ENCODE measurements at regions not wholly inside any gene's neighbourhood (a gene's known extent, or its start where the extent isn't known, plus 50 kb on each side); places are given as distances from the start of the nearest gene placed in this dataset.
"Not testable (repeated sequence)": the region's sequence is repeated elsewhere in the genome, so short reads cannot be mapped to it uniquely, and the experiment has no call there.

- DNase-seq = no peak
These were observed 261.5 kb upstream of the NPSR1 start for GRCh38 chr7:34396437-34397064.

GRCh38 chr7:34401776-34402175, 256.2 kb upstream of the NPSR1 start:
- DNase-seq = no peak

- peak; percentile 63 for DNase-seq
These were observed 251.0 kb upstream of the NPSR1 start for GRCh38 chr7:34406848-34407530.

GRCh38 chr7:34407586-34407985, 250.4 kb upstream of the NPSR1 start:
- no peak for DNase-seq

- no peak for DNase-seq
These were observed 240.2 kb upstream of the NPSR1 start for GRCh38 chr7:34417781-34418180.

- DNase-seq = no peak
These were observed 236.5 kb upstream of the NPSR1 start for GRCh38 chr7:34421526-34421925.

- DNase-seq = no peak
These were observed 232.8 kb upstream of the NPSR1 start for GRCh38 chr7:34425194-34425593.

- no peak for DNase-seq
These were observed 232.2 kb upstream of the NPSR1 start for GRCh38 chr7:34425631-34426384.

GRCh38 chr7:34430456-34430855, 227.6 kb upstream of the NPSR1 start:
- no peak for DNase-seq

GRCh38 chr7:34438436-34438835, 219.6 kb upstream of the NPSR1 start:
- DNase-seq = no peak

- no peak for DNase-seq
These were observed 212.4 kb upstream of the NPSR1 start for GRCh38 chr7:34445653-34446052.

GRCh38 chr7:34448531-34448930, 209.5 kb upstream of the NPSR1 start:
- not testable (repeated sequence) for DNase-seq

GRCh38 chr7:34449765-34450164, 208.3 kb upstream of the NPSR1 start:
- DNase-seq = no peak

- no peak for DNase-seq
These were observed 206.8 kb upstream of the NPSR1 start for GRCh38 chr7:34451183-34451582.

GRCh38 chr7:34451923-34452322, 206.1 kb upstream of the NPSR1 start:
- no peak for DNase-seq

- DNase-seq = no peak
These were observed 205.7 kb upstream of the NPSR1 start for GRCh38 chr7:34452363-34452762.

- DNase-seq = no peak
These were observed 204.9 kb upstream of the NPSR1 start for GRCh38 chr7:34453150-34453549.

GRCh38 chr7:34454381-34454780, 203.6 kb upstream of the NPSR1 start:
- no peak for DNase-seq

GRCh38 chr7:34457329-34457728, 200.7 kb upstream of the NPSR1 start:
- no peak for DNase-seq

GRCh38 chr7:34463830-34464229, 194.2 kb upstream of the NPSR1 start:
- no peak for DNase-seq

GRCh38 chr7:34471844-34472243, 186.2 kb upstream of the NPSR1 start:
- no peak for DNase-seq

GRCh38 chr7:34486371-34486770, 171.6 kb upstream of the NPSR1 start:
- DNase-seq = no peak

GRCh38 chr7:34487391-34488115, 170.5 kb upstream of the NPSR1 start:
- DNase-seq = no peak
